C4-2B (cell line): ENCODE measurements at regions not wholly inside any gene's neighbourhood (a gene's known extent, or its start where the extent isn't known, plus 50 kb on each side); places are given as distances from the start of the nearest gene placed in this dataset.

ENCODE experiments used
- CTCF ChIP-seq: fragments of 450-650 bp; conservative IDR thresholded peaks from 2 replicates; pipeline ENCODE4 v1.5.1; 2017; ENCODE audit warnings: mild to moderate bottlenecking
- ZFX ChIP-seq: fragments of 450-650 bp; IDR thresholded peaks from 2 replicates; pipeline ENCODE4 v1.6.1; 2017

- TF ChIP-seq CTCF: no peak
- no peak for TF ChIP-seq ZFX
Observed at GRCh38 chr15:77797270-77797669, 164.6 kb upstream of the LINGO1 start.
